GM18858 (cell line): ENCODE measurements at regions not wholly inside any gene's neighbourhood (a gene's known extent, or its start where the extent isn't known, plus 50 kb on each side); places are given as distances from the start of the nearest gene placed in this dataset.

Experiments
- ATAC-seq: cut with Tn5 transposase; IDR thresholded peaks from one replicate; pipeline ENCODE4 v1.9.1; 2021; ENCODE audit not compliant: unreplicated experiment

DNA sequence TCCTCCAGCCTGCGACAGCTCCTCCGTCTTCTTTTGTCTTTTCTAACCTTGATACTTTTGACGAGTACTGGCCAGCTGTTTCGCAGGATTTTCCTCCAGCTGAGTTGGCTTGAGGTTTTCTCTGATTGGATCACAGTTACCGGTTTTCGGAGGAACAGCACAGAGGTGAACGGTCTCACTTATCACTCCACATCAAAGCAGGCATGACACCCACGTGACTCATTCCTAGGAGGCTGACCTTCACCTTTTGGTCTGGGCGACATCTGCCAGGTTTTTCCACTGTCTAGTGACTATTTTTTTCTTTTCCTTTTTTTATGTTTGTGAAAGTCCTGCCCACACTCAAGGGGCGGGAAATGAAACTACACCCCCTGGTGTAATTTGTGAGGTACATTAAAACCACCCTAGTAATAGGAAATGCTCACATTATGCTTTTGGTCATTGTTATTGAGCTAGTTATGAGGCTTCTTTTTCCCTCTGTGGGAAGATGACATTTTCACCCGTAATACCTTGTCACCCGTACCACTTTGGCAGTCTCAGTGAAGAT, 319.2 kb downstream of the GADD45G start:
- no peak for ATAC-seq

DNA sequence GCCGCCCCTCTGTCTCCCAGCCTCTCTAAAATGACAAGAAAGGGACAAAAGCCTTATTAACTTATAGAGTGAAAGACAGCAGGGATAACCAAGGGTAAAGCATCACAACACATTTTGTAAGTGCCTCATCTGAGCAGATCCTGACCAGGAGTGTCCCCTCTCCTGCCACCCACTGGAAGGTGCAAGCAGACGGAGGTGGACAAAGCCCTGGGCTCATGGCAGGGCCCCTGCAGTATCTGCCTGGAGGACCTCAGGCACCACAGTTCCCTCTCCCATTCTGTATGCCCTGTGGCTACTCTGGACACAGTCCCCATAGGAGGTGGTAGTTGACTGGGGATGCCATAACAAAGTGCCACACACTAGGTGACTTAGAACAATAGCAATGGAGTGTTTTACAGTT, 319.8 kb downstream of the GADD45G start:
- no peak for ATAC-seq

DNA sequence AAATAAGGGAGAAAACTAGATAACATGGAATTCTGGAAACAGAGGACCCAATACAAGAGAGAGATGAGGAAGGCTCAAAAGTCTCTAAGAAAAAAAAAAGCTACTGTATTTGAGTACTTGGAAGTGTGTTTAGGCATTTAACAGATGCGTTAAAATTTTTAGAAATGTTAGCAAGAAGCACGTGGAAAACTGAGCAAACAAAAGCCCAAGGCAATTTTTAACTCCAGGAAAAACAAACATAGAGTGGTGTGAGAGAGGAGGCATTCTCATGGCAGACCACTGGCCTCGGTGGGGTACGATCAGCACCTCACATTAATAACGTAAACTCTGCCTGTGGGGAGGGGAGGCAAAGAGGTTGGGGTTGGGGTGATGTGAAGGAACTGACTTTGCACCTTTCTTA, 321.4 kb downstream of the GADD45G start:
- no peak for ATAC-seq

DNA sequence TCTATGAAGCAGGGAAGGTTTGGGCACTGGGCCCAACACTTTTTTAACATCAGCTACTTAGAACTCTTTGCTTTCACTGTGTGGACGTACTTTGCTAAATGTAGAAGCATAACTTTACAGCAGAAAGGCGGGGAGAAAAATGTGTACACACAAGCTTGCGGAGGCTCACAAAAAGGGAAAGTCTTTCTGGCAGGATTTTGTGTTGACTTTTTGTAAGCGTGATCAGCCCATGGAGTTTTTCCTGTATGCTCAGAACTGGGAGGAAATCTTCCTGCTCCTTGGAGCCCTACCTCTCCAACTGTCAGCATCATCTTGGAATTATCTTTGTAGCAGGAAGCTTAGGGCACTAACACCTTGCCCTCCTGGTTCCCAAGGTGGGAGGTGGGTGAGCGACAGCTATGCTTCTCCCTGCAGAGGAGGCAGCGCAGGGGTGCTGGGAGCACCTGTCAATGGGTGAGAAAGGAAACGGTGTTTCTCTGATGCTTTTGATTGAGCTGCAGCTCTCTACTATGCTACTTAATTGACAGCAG, 321.9 kb downstream of the GADD45G start:
- ATAC-seq: no peak

DNA sequence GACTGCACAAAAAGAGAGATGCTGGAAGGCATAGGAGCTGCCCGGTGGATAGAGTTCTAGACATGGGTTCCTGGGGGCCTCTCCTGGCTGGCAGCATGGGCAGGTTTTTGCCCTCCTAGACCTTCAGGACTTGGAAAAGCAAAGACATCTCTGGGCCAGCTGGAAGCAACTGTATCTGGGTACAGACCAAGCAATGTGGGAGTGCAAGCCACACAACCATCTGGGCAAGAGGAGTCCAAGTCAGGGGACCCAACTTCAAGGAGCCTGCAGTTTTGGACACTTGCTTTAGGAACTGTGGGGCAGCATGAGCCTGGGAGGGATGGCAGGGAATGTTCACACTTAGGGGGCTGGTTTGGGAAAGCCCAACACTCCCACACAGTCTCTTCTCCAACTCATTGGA, 323.3 kb downstream of the GADD45G start:
- no peak for ATAC-seq

DNA sequence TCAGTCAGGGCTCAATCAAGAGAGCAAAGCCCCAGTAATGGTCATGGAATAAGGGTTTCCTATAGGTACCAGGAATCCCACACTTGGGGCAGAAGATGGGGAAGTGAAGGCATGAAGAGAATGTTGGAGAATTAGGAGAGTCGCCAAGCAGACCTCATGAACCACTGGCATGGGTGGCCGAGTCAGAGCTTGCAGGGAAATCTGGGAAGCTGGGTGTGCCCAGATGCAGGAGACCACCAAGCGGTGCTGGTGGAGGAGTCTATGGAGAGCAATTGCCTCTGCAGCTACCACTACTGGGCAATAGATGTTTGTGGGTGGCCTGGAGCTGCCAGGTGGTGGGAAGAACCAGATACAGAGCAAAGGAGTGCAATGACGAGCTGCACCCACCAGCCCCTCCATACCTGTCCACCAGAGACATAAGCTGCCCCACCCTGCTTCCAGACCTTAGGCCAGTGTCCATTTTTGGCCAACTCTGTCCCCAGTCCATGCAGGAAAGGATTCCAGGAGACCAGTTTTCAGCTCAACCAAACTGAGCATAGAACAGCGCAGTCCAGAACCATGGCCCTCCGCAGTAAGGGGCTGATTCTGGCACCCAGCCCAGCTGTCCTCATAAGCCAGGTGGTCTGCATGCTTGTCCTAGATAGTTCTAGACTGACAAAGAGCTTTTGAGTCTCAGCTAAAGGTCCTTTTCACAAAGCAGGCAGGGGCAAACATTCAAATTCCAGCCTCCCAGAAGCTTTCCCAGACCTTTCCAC, 323.9 kb downstream of the GADD45G start:
- ATAC-seq: no peak

DNA sequence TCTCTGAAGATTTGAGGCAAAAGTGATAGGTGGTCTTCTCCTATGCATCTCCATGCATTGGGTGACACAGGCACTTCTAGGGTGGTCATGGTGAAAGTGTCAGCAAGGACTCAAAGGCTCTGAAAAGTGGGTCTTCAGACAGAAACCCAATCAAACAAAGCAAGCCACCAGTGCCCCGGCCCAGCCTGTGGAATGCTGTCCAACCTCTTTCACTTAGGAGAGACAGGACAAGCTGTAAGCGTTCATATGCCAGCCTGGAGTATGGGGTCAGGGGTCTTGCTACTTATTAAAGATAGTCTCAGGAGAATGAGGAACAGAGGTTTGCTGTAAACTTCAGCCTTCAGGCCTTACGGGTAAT, 324.5 kb downstream of the GADD45G start:
- ATAC-seq: no peak

DNA sequence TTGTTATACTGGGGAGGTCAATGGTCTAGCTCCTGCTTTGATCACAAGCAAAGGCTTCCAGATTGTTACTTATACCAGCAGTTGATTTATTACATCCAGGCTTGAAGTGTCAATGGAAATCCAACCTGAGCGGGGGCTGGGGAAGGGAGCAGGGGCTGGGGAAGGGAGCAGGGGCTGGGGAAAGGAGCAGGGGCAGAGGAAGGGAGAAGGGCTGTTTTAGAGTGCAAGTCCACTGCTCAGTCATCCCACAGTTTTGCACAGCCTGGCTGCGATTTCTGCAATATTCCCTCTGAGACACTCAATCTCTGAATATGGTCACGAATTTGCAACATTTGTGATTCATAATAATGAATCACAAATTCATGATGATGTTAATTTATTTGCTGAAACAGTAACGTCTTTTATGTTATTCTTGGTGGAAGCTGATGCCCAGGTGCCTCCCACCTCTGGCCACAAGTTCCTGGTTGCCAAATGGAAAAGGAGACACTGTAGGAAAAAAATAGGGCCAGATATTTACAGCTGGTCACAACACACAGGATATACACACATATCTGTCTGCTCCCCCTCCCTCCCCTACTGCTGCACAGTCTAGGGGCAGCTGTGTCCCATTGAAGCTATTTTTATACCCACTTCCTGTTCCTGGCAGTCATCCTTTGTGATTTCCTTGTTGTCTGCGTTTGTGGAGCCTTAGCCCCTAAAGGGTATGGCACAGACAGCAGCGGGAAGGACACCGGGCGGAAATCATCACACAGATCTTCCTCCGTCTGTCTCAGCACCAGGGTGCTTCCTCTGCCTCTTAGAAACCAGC, 325.1 kb downstream of the GADD45G start:
- no peak for ATAC-seq

DNA sequence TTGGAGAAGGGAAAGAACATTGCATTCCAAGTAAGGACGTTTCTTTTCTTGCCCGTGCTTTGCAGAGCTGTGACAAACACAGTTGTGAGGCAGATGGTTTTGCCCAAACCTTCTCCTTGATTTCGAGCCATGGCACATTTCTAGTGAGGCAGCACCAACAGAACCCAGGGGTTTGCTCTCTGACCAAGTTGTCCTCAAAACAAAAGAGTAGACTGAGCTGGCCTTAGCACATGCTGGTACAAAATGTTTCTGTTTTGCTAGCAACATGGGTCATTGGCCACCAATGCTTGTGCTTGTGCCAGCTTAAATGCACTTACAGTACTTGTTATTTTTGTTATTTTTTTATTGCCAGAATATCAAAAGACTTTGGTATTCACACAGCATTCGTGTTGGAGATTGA, 328.8 kb downstream of the GADD45G start:
- no peak for ATAC-seq

DNA sequence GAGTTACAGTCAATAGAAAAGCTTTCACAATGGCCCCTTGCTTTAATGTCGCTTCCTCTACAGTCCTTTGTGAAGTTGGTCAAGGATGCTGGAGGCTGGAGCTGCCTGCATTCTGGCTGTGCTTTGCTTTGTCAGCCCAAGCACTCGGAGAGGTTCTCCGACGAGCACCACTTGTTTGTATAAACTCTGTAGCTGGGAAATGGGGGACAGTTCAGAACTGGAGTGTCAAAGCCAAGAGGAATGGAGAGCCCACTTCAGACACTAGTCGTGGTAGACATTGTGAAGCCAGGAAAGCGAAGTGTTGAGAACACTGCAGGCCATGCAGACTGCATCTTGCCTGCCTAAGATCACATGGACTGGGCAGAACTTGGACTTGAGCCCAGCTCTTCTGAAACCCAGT, 330.3 kb downstream of the GADD45G start:
- no peak for ATAC-seq

DNA sequence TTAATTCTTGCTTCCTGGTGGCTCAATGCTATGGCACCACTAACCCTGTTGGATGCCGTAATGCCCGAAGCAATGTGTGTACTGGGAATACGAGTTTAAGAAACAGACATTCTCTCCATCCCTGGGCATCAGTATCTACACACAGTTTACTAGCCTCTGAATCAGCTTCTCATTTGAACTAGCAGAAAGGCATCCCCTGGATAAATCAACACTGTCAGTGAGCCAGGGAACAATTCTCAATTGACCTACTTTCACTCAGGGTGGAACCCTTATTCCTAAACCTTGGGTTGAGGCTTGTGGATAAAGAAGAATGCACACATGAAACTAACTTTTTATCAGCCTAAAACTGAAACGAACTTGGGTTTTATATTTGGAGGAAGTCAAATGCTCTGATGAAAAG, 331.0 kb downstream of the GADD45G start:
- ATAC-seq: no peak

DNA sequence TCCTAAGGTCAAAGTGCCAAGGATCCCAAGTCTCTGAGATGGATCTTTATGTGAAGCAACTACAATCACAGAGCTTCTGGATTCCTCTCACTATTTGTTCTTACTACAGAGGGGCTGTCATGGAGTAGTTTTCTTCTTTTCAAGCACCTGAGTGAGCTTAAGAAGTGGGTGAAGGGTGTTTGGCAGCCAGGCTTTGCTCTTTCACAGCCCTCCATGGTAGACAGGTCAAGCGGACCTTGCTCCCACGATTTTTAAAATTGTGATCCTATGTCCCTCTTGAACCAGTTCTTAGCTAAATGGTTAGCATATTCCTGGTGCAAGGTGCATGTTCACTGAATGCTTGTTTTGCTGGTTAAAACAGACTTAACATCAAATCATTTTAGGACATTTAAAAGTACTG, 332.2 kb downstream of the GADD45G start:
- no peak for ATAC-seq

DNA sequence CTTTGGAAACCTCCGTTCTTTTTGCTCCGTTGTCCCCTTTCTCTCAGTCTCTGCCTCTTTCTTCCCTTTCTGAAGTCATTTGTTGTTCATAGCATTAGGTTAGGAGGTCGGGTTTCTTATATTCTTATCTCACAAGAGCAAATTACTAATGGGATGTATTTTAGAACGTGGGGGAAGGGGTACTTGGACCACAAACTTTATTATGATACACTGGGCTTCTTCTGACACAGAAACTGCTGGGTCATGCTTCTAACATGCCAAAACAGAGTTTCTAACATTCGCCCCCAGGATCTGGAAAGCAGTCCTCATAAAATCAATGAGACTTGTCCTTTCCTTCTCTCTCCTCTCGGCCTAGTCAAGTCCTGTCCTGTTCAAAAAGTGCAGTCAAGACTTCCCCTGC, 334.4 kb downstream of the GADD45G start:
- no peak for ATAC-seq

DNA sequence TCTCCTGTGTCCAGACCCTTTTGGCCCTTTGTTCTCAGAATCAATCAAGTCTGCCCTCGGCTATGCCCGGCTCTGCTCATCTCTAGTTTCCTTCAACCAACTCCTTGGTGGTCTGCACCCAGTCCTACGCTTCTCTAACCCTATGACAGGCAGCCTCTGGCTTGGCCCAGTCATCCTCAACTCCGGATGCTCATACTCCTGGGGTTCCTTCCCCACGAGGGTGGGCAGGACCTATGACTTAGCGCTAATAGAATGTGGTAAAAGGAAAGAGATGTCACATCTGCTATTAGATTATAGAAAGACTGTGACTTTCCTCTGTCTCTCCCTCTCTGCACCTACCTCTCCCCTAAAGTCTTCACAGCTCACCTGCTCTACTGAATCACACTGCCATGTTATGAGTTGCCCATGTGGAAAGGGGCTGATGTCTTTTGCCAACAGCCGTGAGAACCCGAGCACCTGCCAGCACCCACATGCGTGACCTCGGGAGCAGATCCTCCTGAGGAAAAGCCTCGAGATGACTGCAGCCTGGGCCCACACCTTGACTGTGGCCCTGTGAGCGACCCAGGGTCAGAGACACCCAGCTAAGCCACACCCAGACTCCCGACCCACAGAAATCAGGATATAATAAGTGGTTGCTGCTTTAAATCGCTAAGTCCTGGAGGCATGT, 334.9 kb downstream of the GADD45G start:
- no peak for ATAC-seq

DNA sequence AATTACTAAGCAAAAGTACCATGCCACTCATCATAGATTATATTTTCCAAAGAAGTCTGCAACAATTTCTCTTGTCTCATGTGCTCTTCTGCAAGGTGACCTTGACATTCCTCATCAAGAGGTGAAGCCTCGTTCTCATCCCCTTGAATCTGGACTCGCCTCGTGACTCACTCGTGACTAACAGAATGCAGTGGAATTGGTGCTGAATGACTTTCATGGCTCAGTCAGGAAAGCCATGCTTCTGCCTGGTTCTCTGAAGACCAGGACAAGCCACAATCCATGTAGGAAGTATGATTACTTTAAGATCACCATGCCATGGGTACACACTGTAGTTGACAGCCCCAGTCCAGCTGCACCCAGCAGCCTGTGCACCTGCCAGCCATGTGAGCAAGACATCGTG, 335.8 kb downstream of the GADD45G start:
- no peak for ATAC-seq

DNA sequence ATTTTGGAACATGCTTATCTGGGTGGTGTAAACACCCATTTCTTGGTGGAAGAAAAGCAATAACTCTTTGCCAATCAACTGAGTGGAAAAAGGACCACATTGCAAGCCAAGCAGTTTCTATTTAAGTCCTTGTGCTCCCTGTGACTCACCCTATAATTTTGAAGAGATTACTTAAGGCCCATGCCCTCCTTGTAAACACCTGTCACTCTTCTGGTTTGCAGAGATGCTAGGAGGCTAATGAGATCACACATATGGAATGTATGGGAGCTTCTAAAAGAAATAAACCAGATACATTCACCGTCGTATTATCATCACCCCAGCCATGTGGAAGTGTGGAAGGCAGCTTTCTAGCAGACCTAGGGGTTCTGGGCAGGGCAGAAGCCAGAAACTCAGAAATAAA, 337.1 kb downstream of the GADD45G start:
- no peak for ATAC-seq

DNA sequence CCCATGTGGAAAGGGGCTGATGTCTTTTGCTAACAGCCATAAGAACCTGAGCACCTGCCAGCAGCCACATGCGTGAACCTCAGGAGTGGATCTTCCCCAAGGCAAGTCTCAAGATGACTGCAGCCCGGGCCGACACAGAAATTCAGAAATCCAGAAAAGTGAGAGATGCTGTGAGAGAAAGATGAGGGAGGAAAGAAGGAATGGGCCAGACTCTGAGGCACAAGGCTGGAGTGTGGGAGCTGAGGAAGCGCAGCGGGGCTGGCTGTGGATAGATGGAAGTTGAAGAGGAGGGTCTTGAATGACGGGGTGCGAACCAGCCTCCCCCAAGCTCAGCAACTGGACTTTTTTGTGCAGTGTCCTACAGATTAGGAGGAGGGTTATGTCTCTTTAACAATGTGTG, 337.8 kb downstream of the GADD45G start:
- no peak for ATAC-seq

DNA sequence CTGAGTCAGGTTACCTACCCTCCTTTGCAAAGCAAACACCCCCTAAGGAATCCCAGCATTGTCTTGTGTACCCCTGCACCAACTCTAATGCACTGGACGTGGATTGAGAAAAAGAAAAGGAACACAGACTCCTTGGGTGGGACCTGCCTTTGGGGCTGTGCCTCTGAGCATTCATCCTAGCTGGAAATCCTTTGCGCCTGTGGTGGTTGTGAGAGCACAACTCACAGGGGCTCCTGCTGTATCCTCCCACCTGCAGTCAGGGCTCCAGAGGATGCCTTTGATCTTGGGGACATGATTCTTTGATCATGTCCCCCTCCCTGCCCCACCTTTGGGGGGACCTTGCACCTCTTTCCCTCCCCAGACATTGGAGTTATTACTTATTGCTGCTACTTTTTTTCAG, 338.5 kb downstream of the GADD45G start:
- no peak for ATAC-seq

DNA sequence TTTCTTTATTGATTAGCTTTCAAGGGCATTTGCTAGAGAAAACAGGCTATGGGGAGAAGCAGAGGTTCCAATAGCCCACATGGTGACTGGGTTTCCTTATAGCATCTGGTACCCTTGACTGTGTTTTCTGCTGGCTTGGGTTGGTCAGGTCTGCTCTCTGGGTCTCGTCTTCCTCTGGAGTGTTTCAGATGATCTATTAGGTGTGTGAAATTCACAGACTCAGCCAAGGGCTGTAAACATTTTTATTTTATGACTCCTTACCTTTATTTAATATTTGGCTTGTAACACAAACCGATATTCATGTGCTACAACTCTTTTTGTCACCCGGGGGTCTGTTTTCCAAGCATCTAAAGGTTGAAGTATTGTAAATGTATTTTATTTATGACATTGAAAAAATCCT, 338.9 kb downstream of the GADD45G start:
- ATAC-seq: no peak

DNA sequence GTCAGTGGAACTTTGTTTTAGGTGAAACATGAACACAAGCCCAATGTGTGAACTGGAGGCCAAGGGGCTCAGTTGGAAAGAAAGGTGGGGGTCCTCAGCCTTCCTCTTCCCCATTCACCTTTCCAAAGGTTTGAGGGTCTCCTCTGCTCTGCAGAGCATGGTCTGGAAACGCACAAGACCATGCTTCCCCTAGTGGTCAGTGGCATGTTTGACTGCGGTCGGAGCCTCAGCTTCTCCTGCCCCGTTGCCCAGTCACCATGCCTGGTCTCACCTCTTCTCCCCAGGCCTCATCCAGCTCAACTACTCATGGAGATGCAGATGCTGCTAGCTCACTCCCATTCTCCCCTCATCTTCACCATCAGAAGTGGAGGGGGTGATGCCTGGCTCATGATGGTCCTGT, 340.3 kb downstream of the GADD45G start:
- ATAC-seq: no peak

DNA sequence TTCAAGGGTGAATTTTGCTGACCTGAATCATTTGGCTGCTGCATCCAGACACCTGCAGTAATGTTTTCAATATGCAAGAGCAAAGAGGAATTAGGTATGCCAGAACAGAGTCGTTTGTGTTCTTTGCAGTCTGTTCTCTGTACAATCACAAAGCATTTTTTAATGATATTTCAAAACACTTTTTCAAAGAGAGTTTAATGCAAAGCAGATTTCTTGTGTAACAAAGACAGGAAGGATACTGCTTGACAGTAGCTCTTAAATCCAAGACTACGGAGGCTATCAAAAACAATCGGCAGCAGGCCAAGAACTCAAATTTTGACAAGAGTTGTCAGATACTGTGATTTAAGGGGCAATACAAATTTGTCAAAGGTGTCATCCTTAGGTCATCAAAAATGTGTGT, 341.9 kb downstream of the GADD45G start:
- ATAC-seq: no peak

DNA sequence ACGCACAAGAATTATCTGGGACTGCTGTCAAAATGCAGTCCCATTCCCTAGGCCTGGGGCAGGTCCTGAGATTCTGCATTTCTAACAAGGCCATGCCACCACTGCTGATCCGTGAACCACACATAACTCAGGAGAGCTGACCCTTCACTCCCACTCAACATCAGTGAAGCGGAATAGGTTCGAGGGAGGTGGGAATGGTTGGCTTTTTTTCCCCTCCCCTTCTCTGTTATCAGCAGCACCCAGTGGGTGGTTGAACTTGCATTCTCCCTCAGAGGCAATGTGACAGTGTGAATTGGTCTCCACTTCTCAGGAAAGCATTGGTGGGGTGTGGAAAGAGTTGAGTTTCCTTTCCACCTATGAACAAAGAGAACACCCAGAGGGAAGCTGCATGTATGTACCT, 344.3 kb downstream of the GADD45G start:
- no peak for ATAC-seq
